ENCODE measurements at regions not wholly inside any gene's neighbourhood (a gene's known extent, or its start where the extent isn't known, plus 50 kb on each side); places are given as distances from the start of the nearest gene placed in this dataset.

GRCh38 chr3:176009256-176009655 lies 1150.1 kb downstream of the NAALADL2 start:
- Histone ChIP-seq H3K27me3 (ENCODE audit: control insufficient read depth in 1 of 2, insufficient read depth in 2 of 2, low read length in 2 of 2) (no peaks in the 10 kb centered on the region), H3K9ac (ENCODE audit: low read depth in 1 of 2, low read length in 2 of 2) (no peak overlapping the region), H3K4me1 (ENCODE audit: control insufficient read depth in 1 of 2, insufficient read depth in 2 of 2, low read length in 2 of 2) (no peaks in the 10 kb centered on the region), H3K27ac (ENCODE audit: low read depth, low read length) (no peak overlapping the region), H3K4me3 (ENCODE audit: low read depth in 1 of 2, low read length in 2 of 2) (no peak overlapping the region), H3K9me3 (ENCODE audit: control insufficient read depth in 1 of 2, low read length in 2 of 2) (no peaks in the 10 kb centered on the region), H3K36me3 (ENCODE audit: control insufficient read depth in 1 of 2, insufficient read depth in 2 of 2, low read length in 2 of 2) (no peaks in the 10 kb centered on the region)

DNA sequence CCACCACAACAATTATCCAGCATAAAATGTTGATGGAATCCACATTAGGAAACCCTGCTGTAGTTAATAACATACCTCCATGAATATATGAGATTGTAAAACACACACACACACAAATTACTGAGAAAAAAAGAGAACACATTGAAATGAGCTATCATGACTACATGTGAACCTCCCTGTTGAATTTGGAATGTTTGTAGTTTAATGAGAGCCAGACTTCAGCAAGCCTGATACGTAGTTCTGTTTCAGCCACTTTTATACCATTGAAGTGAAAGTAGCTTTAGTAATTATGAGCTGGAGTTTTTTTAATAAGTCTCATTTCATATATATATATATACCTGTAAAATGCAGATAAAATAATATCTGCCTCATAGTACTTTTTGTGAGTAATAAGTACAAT lies 1146.4 kb downstream of the NAALADL2 start:
- Histone ChIP-seq H3K27ac (ENCODE audit: low read depth, low read length) (no peak overlapping the region), H3K9me3 (ENCODE audit: control insufficient read depth in 1 of 2, low read length in 2 of 2) (no peaks in the 10 kb centered on the region), H3K36me3 (ENCODE audit: control insufficient read depth in 1 of 2, insufficient read depth in 2 of 2, low read length in 2 of 2) (no peaks in the 10 kb centered on the region), H3K4me1 (ENCODE audit: control insufficient read depth in 1 of 2, insufficient read depth in 2 of 2, low read length in 2 of 2) (no peaks in the 10 kb centered on the region), H3K27me3 (ENCODE audit: control insufficient read depth in 1 of 2, insufficient read depth in 2 of 2, low read length in 2 of 2) (no peaks in the 10 kb centered on the region), H3K9ac (ENCODE audit: low read depth in 1 of 2, low read length in 2 of 2) (no peak overlapping the region), H3K4me3 (ENCODE audit: low read depth in 1 of 2, low read length in 2 of 2) (no peak overlapping the region)

DNA sequence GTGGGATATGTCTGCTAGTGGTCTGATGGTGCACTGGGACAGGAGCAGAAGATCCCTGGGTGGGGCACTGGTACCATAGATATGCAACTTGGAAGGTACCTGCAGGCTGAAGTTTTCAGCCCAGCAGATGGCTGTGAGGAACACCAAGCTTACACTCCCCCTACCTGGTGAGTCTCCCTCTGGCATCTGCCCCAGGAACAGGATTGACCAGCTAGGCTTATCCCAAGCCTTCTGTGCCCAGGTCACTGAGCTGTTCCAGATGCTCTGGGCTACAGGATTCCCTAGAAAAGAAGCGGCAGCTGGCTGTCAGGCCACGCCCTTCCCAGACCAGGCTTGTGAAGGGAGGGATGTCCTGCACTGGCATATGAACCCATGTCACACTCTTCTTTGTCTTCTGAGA lies 1130.0 kb downstream of the NAALADL2 start:
- Histone ChIP-seq H3K27me3 (ENCODE audit: control insufficient read depth in 1 of 2, insufficient read depth in 2 of 2, low read length in 2 of 2) (no peaks in the 10 kb centered on the region), H3K27ac (ENCODE audit: low read depth, low read length) (no peak overlapping the region)

DNA sequence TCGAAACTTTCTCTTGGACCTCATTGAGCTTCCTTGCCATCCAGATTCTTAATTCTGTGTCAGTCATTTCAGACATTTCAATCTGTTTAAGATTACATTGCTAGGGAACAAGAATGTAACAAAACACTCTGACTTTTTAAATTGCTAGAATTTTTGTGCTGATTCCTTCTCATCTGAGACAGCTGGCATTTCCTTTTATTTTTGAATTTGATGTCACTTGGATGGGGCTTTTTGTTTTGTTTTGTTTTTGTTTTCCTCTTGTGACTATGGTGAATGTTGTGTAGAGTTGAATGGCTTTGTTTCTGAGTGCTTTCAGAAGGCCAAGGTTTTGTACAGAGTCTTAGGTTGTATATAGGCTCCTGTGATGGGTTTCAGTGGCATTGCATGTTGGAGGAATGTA lies 1129.3 kb downstream of the NAALADL2 start:
- Histone ChIP-seq H3K9ac (ENCODE audit: low read depth in 1 of 2, low read length in 2 of 2) (no peak overlapping the region), H3K27me3 (ENCODE audit: control insufficient read depth in 1 of 2, insufficient read depth in 2 of 2, low read length in 2 of 2) (no peaks in the 10 kb centered on the region), H3K4me3 (ENCODE audit: low read depth in 1 of 2, low read length in 2 of 2) (no peak overlapping the region), H3K9me3 (ENCODE audit: control insufficient read depth in 1 of 2, low read length in 2 of 2) (peaks cover 0 to 8% of the 10 kb centered on the region in 2 donors), H3K27ac (ENCODE audit: low read depth, low read length) (no peak overlapping the region), H3K4me1 (ENCODE audit: control insufficient read depth in 1 of 2, insufficient read depth in 2 of 2, low read length in 2 of 2) (no peaks in the 10 kb centered on the region), H3K36me3 (ENCODE audit: control insufficient read depth in 1 of 2, insufficient read depth in 2 of 2, low read length in 2 of 2) (no peaks in the 10 kb centered on the region)

More for the DNA sequence above, 1130.0 kb downstream of the NAALADL2 start:
- Histone ChIP-seq H3K4me1 (ENCODE audit: control insufficient read depth in 1 of 2, insufficient read depth in 2 of 2, low read length in 2 of 2) (no peaks in the 10 kb centered on the region), H3K9me3 (ENCODE audit: control insufficient read depth in 1 of 2, low read length in 2 of 2) (peaks cover 0 to 8% of the 10 kb centered on the region in 2 donors), H3K9ac (ENCODE audit: low read depth in 1 of 2, low read length in 2 of 2) (no peak overlapping the region), H3K4me3 (ENCODE audit: low read depth in 1 of 2, low read length in 2 of 2) (no peak overlapping the region), H3K36me3 (ENCODE audit: control insufficient read depth in 1 of 2, insufficient read depth in 2 of 2, low read length in 2 of 2) (no peaks in the 10 kb centered on the region)

- Histone ChIP-seq H3K9ac (ENCODE audit: low read depth in 1 of 2, low read length in 2 of 2) (no peak overlapping the region), H3K4me1 (ENCODE audit: control insufficient read depth in 1 of 2, insufficient read depth in 2 of 2, low read length in 2 of 2) (no peaks in the 10 kb centered on the region), H3K4me3 (ENCODE audit: low read depth in 1 of 2, low read length in 2 of 2) (no peak overlapping the region), H3K36me3 (ENCODE audit: control insufficient read depth in 1 of 2, insufficient read depth in 2 of 2, low read length in 2 of 2) (no peaks in the 10 kb centered on the region), H3K27ac (ENCODE audit: low read depth, low read length) (no peak overlapping the region), H3K27me3 (ENCODE audit: control insufficient read depth in 1 of 2, insufficient read depth in 2 of 2, low read length in 2 of 2) (no peaks in the 10 kb centered on the region), H3K9me3 (ENCODE audit: control insufficient read depth in 1 of 2, low read length in 2 of 2) (peaks cover 0 to 8% of the 10 kb centered on the region in 2 donors)
Measured at GRCh38 chr3:175985781-175986180, 1126.6 kb downstream of the NAALADL2 start.

GRCh38 chr3:175983379-175983778 lies 1124.2 kb downstream of the NAALADL2 start:
- Histone ChIP-seq H3K9ac (ENCODE audit: low read depth in 1 of 2, low read length in 2 of 2) (no peak overlapping the region), H3K27me3 (ENCODE audit: control insufficient read depth in 1 of 2, insufficient read depth in 2 of 2, low read length in 2 of 2) (no peaks in the 10 kb centered on the region), H3K36me3 (ENCODE audit: control insufficient read depth in 1 of 2, insufficient read depth in 2 of 2, low read length in 2 of 2) (no peaks in the 10 kb centered on the region), H3K4me1 (ENCODE audit: control insufficient read depth in 1 of 2, insufficient read depth in 2 of 2, low read length in 2 of 2) (no peaks in the 10 kb centered on the region), H3K27ac (ENCODE audit: low read depth, low read length) (no peak overlapping the region), H3K9me3 (ENCODE audit: control insufficient read depth in 1 of 2, low read length in 2 of 2) (peaks cover under 1 to 8% of the 10 kb centered on the region in 2 donors), H3K4me3 (ENCODE audit: low read depth in 1 of 2, low read length in 2 of 2) (no peak overlapping the region)

GRCh38 chr3:175980486-175981090 lies 1121.5 kb downstream of the NAALADL2 start:
- Histone ChIP-seq H3K9ac (ENCODE audit: low read depth in 1 of 2, low read length in 2 of 2) (no peak overlapping the region), H3K4me1 (ENCODE audit: control insufficient read depth in 1 of 2, insufficient read depth in 2 of 2, low read length in 2 of 2) (no peaks in the 10 kb centered on the region), H3K27ac (ENCODE audit: low read depth, low read length) (no peak overlapping the region), H3K4me3 (ENCODE audit: low read depth in 1 of 2, low read length in 2 of 2) (no peak overlapping the region), H3K27me3 (ENCODE audit: control insufficient read depth in 1 of 2, insufficient read depth in 2 of 2, low read length in 2 of 2) (no peaks in the 10 kb centered on the region), H3K9me3 (ENCODE audit: control insufficient read depth in 1 of 2, low read length in 2 of 2) (peaks cover 5 to 6% of the 10 kb centered on the region in 2 donors), H3K36me3 (ENCODE audit: control insufficient read depth in 1 of 2, insufficient read depth in 2 of 2, low read length in 2 of 2) (no peaks in the 10 kb centered on the region)

- Histone ChIP-seq H3K27ac (ENCODE audit: low read depth, low read length) (no peak overlapping the region), H3K4me1 (ENCODE audit: control insufficient read depth in 1 of 2, insufficient read depth in 2 of 2, low read length in 2 of 2) (no peaks in the 10 kb centered on the region), H3K4me3 (ENCODE audit: low read depth in 1 of 2, low read length in 2 of 2) (no peak overlapping the region), H3K27me3 (ENCODE audit: control insufficient read depth in 1 of 2, insufficient read depth in 2 of 2, low read length in 2 of 2) (no peaks in the 10 kb centered on the region), H3K36me3 (ENCODE audit: control insufficient read depth in 1 of 2, insufficient read depth in 2 of 2, low read length in 2 of 2) (no peaks in the 10 kb centered on the region), H3K9me3 (ENCODE audit: control insufficient read depth in 1 of 2, low read length in 2 of 2) (peaks cover 5 to 6% of the 10 kb centered on the region in 2 donors), H3K9ac (ENCODE audit: low read depth in 1 of 2, low read length in 2 of 2) (no peak overlapping the region)
Measured at GRCh38 chr3:175977968-175978752, 1119.0 kb downstream of the NAALADL2 start.

- no peak overlapping the region for H3K4me3 ChIP-seq (ENCODE audit: low read depth in 1 of 2, low read length in 2 of 2)
- no peak overlapping the region for H3K9ac ChIP-seq (ENCODE audit: low read depth in 1 of 2, low read length in 2 of 2)
- H3K36me3 ChIP-seq (ENCODE audit: control insufficient read depth in 1 of 2, insufficient read depth in 2 of 2, low read length in 2 of 2): no peaks in the 10 kb centered on the region
- H3K27me3 ChIP-seq (ENCODE audit: control insufficient read depth in 1 of 2, insufficient read depth in 2 of 2, low read length in 2 of 2): no peaks in the 10 kb centered on the region
- no peak overlapping the region for H3K27ac ChIP-seq (ENCODE audit: low read depth, low read length)
- no peaks in the 10 kb centered on the region for H3K9me3 ChIP-seq (ENCODE audit: control insufficient read depth in 1 of 2, low read length in 2 of 2)
- H3K4me1 ChIP-seq (ENCODE audit: control insufficient read depth in 1 of 2, insufficient read depth in 2 of 2, low read length in 2 of 2): no peaks in the 10 kb centered on the region
Measured at GRCh38 chr3:175969456-175969855, 1110.3 kb downstream of the NAALADL2 start.

GRCh38 chr3:175965036-175965435 lies 1105.9 kb downstream of the NAALADL2 start:
- H3K36me3 ChIP-seq (ENCODE audit: control insufficient read depth in 1 of 2, insufficient read depth in 2 of 2, low read length in 2 of 2): no peaks in the 10 kb centered on the region
- no peaks in the 10 kb centered on the region for H3K27me3 ChIP-seq (ENCODE audit: control insufficient read depth in 1 of 2, insufficient read depth in 2 of 2, low read length in 2 of 2)
- no peak overlapping the region for H3K9ac ChIP-seq (ENCODE audit: low read depth in 1 of 2, low read length in 2 of 2)
- no peak overlapping the region for H3K4me3 ChIP-seq (ENCODE audit: low read depth in 1 of 2, low read length in 2 of 2)
- no peaks in the 10 kb centered on the region for H3K4me1 ChIP-seq (ENCODE audit: control insufficient read depth in 1 of 2, insufficient read depth in 2 of 2, low read length in 2 of 2)
- H3K9me3 ChIP-seq (ENCODE audit: control insufficient read depth in 1 of 2, low read length in 2 of 2): no peaks in the 10 kb centered on the region
- no peak overlapping the region for H3K27ac ChIP-seq (ENCODE audit: low read depth, low read length)

All from duodenal mucosa (tissue), 2 donors.